DOHH2 (cell line): ENCODE measurements at regions not wholly inside any gene's neighbourhood (a gene's known extent, or its start where the extent isn't known, plus 50 kb on each side); places are given as distances from the start of the nearest gene placed in this dataset.

ENCODE experiments used
- CTCF ChIP-seq: fragments of 200-600 bp; sonication (generic); IDR thresholded peaks from one replicate; pipeline ENCODE4 v1.5.1; 2014; ENCODE audit warnings: antibody characterized with exemption, mild to moderate bottlenecking, low read depth, low read length; ENCODE audit not compliant: poor library complexity, severe bottlenecking
- EZH2phosphoT487 ChIP-seq: fragments of 200-600 bp; sonication (generic); IDR thresholded peaks from 2 replicates; pipeline ENCODE4 v1.6.1; 2017; ENCODE audit warnings: borderline replicate concordance, mild to moderate bottlenecking, antibody characterized with exemption, low read length, moderate library complexity, mixed read lengths

- no peak for TF ChIP-seq CTCF
- TF ChIP-seq EZH2phosphoT487 = no peak
Measured at GRCh38 chr11:103737747-103738146, 298.7 kb upstream of the DDI1 start.
